H9 (cell line): ENCODE measurements at regions not wholly inside any gene's neighbourhood (a gene's known extent, or its start where the extent isn't known, plus 50 kb on each side); places are given as distances from the start of the nearest gene placed in this dataset.

ENCODE experiments used
- DNase-seq: peaks from one replicate; pipeline ENCODE4 v3.0.0-alpha.2; 2017
- H2AFZ ChIP-seq: one replicate; pipeline ENCODE4 v1.6.1; 2013; ENCODE audit warnings: mild to moderate bottlenecking, low read length, control low read depth, moderate library complexity
- H2AK5ac ChIP-seq: 2 replicates; pipeline ENCODE4 v1.6.1; 2013; ENCODE audit warnings: low read length, control low read depth, mixed read lengths; ENCODE audit not compliant: insufficient read length
- H2BK120ac ChIP-seq: one replicate; pipeline ENCODE4 v1.6.1; 2013; ENCODE audit warnings: low read depth, mild to moderate bottlenecking, low read length, control low read depth, inconsistent platforms; ENCODE audit not compliant: poor library complexity, severe bottlenecking
- H2BK12ac ChIP-seq: 2 replicates; pipeline ENCODE4 v1.6.1; 2013; ENCODE audit warnings: low read length, control low read depth, mixed read lengths, low read depth; ENCODE audit not compliant: insufficient read length
- H2BK15ac ChIP-seq: 2 replicates; pipeline ENCODE4 v1.6.1; 2013; ENCODE audit warnings: low read depth, low read length, control low read depth
- H2BK20ac ChIP-seq: one replicate; pipeline ENCODE4 v1.6.1; 2013; ENCODE audit warnings: low read depth, mild to moderate bottlenecking, low read length, control low read depth, inconsistent platforms; ENCODE audit not compliant: poor library complexity, severe bottlenecking
- H2BK5ac ChIP-seq: 2 replicates; pipeline ENCODE4 v1.6.1; 2013; ENCODE audit warnings: low read length, control low read depth, mixed read lengths; ENCODE audit not compliant: insufficient read length
- H3K14ac ChIP-seq: 2 replicates; pipeline ENCODE4 v1.6.1; 2013; ENCODE audit warnings: low read length, control low read depth; ENCODE audit not compliant: insufficient read depth
- H3K18ac ChIP-seq: 2 replicates; pipeline ENCODE4 v1.6.1; 2013; ENCODE audit warnings: low read depth, mild to moderate bottlenecking, mixed read lengths, low read length, control low read depth; ENCODE audit not compliant: insufficient read length
- H3K23ac ChIP-seq: 2 replicates; pipeline ENCODE4 v1.6.1; 2013; ENCODE audit warnings: low read length, control low read depth, mixed read lengths, low read depth; ENCODE audit not compliant: insufficient read length
- H3K23me2 ChIP-seq: 2 replicates; pipeline ENCODE4 v1.6.1; 2013; ENCODE audit warnings: low read depth, mild to moderate bottlenecking, mixed read lengths, low read length, control low read depth; ENCODE audit not compliant: insufficient read length, poor library complexity, severe bottlenecking
- H3K27ac ChIP-seq: 2 replicates; pipeline ENCODE4 v1.5.1; 2013; ENCODE audit warnings: low read length, control low read depth, mixed read lengths, low read depth; ENCODE audit not compliant: insufficient read length
- H3K27me3 ChIP-seq: 2 replicates; pipeline ENCODE4 v1.6.1; 2013; ENCODE audit warnings: low read length, control low read depth, inconsistent platforms; ENCODE audit not compliant: insufficient read depth
- H3K4ac ChIP-seq: 2 replicates; pipeline ENCODE4 v1.6.1; 2013; ENCODE audit warnings: low read depth, mild to moderate bottlenecking, control low read depth, inconsistent platforms, low read length, moderate library complexity
- H3K4me1 ChIP-seq: 2 replicates; pipeline ENCODE4 v1.6.1; 2013; ENCODE audit warnings: low read length, control low read depth, inconsistent platforms; ENCODE audit not compliant: insufficient read depth
- H3K4me2 ChIP-seq: 2 replicates; pipeline ENCODE4 v1.6.1; 2013; ENCODE audit warnings: low read length, control low read depth, mixed read lengths; ENCODE audit not compliant: insufficient read length, insufficient read depth
- H3K56ac ChIP-seq: 2 replicates; pipeline ENCODE4 v1.6.1; 2013; ENCODE audit warnings: low read depth, mild to moderate bottlenecking, mixed read lengths, low read length, control low read depth; ENCODE audit not compliant: insufficient read length
- H3K79me1 ChIP-seq: 2 replicates; pipeline ENCODE4 v1.6.1; 2013; ENCODE audit warnings: low read depth, mild to moderate bottlenecking, moderate library complexity, low read length, control low read depth, inconsistent platforms; ENCODE audit not compliant: insufficient read depth, poor library complexity, severe bottlenecking
- H3K79me2 ChIP-seq: 2 replicates; pipeline ENCODE4 v1.6.1; 2013; ENCODE audit warnings: low read length, control low read depth, inconsistent platforms; ENCODE audit not compliant: insufficient read depth
- H3K9ac ChIP-seq: 2 replicates; pipeline ENCODE4 v1.6.1; 2013; ENCODE audit warnings: low read length, control low read depth, mixed read lengths; ENCODE audit not compliant: insufficient read length; ENCODE audit errors: extremely low read depth
- H3K9me3 ChIP-seq: one replicate; pipeline ENCODE4 v1.6.1; 2013; ENCODE audit warnings: low read depth, low read length, inconsistent platforms; ENCODE audit not compliant: control insufficient read depth
- H3T11ph ChIP-seq: one replicate; pipeline ENCODE4 v1.6.1; 2013; ENCODE audit warnings: mild to moderate bottlenecking, low read length, control low read depth, inconsistent platforms
- H4K20me1 ChIP-seq: one replicate; pipeline ENCODE4 v1.6.1; 2013; ENCODE audit not compliant: control insufficient read depth, insufficient read length, insufficient read depth
- H4K5ac ChIP-seq: 2 replicates; pipeline ENCODE4 v1.6.1; 2013; ENCODE audit warnings: low read depth, mild to moderate bottlenecking, mixed read lengths, low read length, control low read depth; ENCODE audit not compliant: insufficient read length
- H4K8ac ChIP-seq: replicated peaks from 2 replicates; pipeline ENCODE4 v1.6.1; 2013; ENCODE audit warnings: low read length, control low read depth, mixed read lengths, low read depth; ENCODE audit not compliant: insufficient read length
- H4K91ac ChIP-seq: 2 replicates; pipeline ENCODE4 v1.6.1; 2013; ENCODE audit warnings: low read depth, mild to moderate bottlenecking, moderate library complexity, mixed read lengths, low read length, control low read depth; ENCODE audit not compliant: insufficient read length
- H3K27ac Mint-ChIP-seq, 3 experiments: 2 replicates in 2 of 3; 3 replicates in 1 of 3; pipeline ENCODE4 v1.8.0; 2020 to 2021; ENCODE audit warnings: mixed read lengths in 3 of 3, mild to moderate bottlenecking in 1 of 3, moderate library complexity in 1 of 3
- H3K27me3 Mint-ChIP-seq: 2 replicates; pipeline ENCODE4 v1.8.0; 2021; ENCODE audit warnings: low read depth, mild to moderate bottlenecking, moderate library complexity, mixed read lengths
- H3K36me3 Mint-ChIP-seq, 3 experiments: 2 replicates in 2 of 3; 3 replicates in 1 of 3; pipeline ENCODE4 v1.8.0; 2020 to 2021; ENCODE audit warnings: low read depth in 3 of 3, mixed read lengths in 3 of 3; ENCODE audit not compliant: insufficient read depth in 1 of 3
- H3K4me1 Mint-ChIP-seq, 2 experiments: 2 replicates each; pipeline ENCODE4 v1.8.0; 2020; ENCODE audit warnings: mixed read lengths in 2 of 2
- H3K4me3 Mint-ChIP-seq, 2 experiments: 2 replicates in 1 of 2; 3 replicates in 1 of 2; pipeline ENCODE4 v1.8.0; 2020 to 2021; ENCODE audit warnings: mild to moderate bottlenecking in 2 of 2, mixed read lengths in 2 of 2, moderate library complexity in 1 of 2
- H3K9me3 Mint-ChIP-seq, 2 experiments: 2 replicates in 1 of 2; 3 replicates in 1 of 2; pipeline ENCODE4 v1.8.0; 2020; ENCODE audit warnings: mild to moderate bottlenecking in 2 of 2, mixed read lengths in 2 of 2, moderate library complexity in 1 of 2
- CTCF ChIP-seq: fragments of 200-600 bp; sonication (generic); conservative IDR thresholded peaks from 3 replicates; pipeline ENCODE4 v1.8.0; 2021; ENCODE audit warnings: antibody characterized with exemption, mild to moderate bottlenecking
- WGBS: extraction: QIAGEN DNeasy Blood & Tissue Kit; methylation state at CpG from one replicate; pipeline ENCODE4 v1.1.7; 2013; ENCODE audit warnings: missing lambda C conversion rate, low lambda C conversion rate, mixed read lengths; ENCODE audit not compliant: insufficient read length; ENCODE audit errors: extremely low coverage; 5-methylcytosine and 5-hydroxymethylcytosine counted together

- peaks cover 9 to 44% (median 37%) of the 10 kb centered on the region in 3 experiments; a peak in 6 of 7 replicates for H3K36me3 Mint-ChIP-seq
- H3K23ac ChIP-seq = no peak overlapping the region
- no peaks in the 10 kb centered on the region for H3K27me3 Mint-ChIP-seq
- no peak overlapping the region for H2BK120ac ChIP-seq
- H3T11ph ChIP-seq = no peak overlapping the region
- no peak overlapping the region for H2AK5ac ChIP-seq
- no peak overlapping the region for H2BK12ac ChIP-seq
- peaks cover 4% of the 10 kb centered on the region for H3K79me1 ChIP-seq
- H3K27ac Mint-ChIP-seq = no peak overlapping the region
- H3K79me2 ChIP-seq = no peaks in the 10 kb centered on the region; the same call in 1 of the 2 replicates
- TF ChIP-seq CTCF = no peak
- no peak overlapping the region for H3K56ac ChIP-seq
- no CpG with 5 or more reads among the region's 4 CpGs for WGBS
- H3K27me3 ChIP-seq = no peaks in the 10 kb centered on the region
- no peak overlapping the region for H2BK15ac ChIP-seq
- H3K9me3 ChIP-seq = no peaks in the 10 kb centered on the region
- no peak overlapping the region for H3K9ac ChIP-seq
- H3K4ac ChIP-seq = no peak overlapping the region
- no peaks in the 10 kb centered on the region for H4K20me1 ChIP-seq
- H3K9me3 Mint-ChIP-seq = no peaks in the 10 kb centered on the region
- no peaks in the 10 kb centered on the region for H3K23me2 ChIP-seq
- H4K8ac ChIP-seq = no peak overlapping the region
- no peak overlapping the region for H2AFZ ChIP-seq
- H3K4me1 Mint-ChIP-seq = peaks cover 35 to 54% of the 10 kb centered on the region in 2 experiments
- no peak overlapping the region for H3K27ac ChIP-seq
- H3K4me3 Mint-ChIP-seq = no peak overlapping the region
- H3K18ac ChIP-seq = no peak overlapping the region
- H2BK5ac ChIP-seq = no peak overlapping the region
- H4K5ac ChIP-seq = no peak overlapping the region
- no peak overlapping the region for H3K14ac ChIP-seq
- DNase-seq = no peak
- H3K4me1 ChIP-seq = peaks cover 6% of the 10 kb centered on the region; the same call in 1 of the 2 replicates
- H2BK20ac ChIP-seq = no peak overlapping the region
- no peak overlapping the region for H3K4me2 ChIP-seq
- H4K91ac ChIP-seq = no peak overlapping the region
Observed at GRCh38 chr2:120805602-120806001, 69.9 kb downstream of the GLI2 start.
